GM12892 (cell line): ENCODE measurements at regions not wholly inside any gene's neighbourhood (a gene's known extent, or its start where the extent isn't known, plus 50 kb on each side); places are given as distances from the start of the nearest gene placed in this dataset.

Experiments
- POLR2A ChIP-seq: IDR thresholded peaks from 2 replicates; pipeline ENCODE4 v1.6.1; 2011; ENCODE audit warnings: low read depth, low read length, control low read depth
- POLR2AphosphoS5 ChIP-seq: IDR thresholded peaks from 2 replicates; pipeline ENCODE4 v1.6.1; 2011; ENCODE audit warnings: low read depth, low read length, control low read depth

- no peak for TF ChIP-seq POLR2A
- no peak for TF ChIP-seq POLR2AphosphoS5
Observed at GRCh38 chrX:69031971-69032391, 133.3 kb downstream of the PJA1 start.
